GM12801 (cell line): ENCODE measurements at regions not wholly inside any gene's neighbourhood (a gene's known extent, or its start where the extent isn't known, plus 50 kb on each side); places are given as distances from the start of the nearest gene placed in this dataset.

Experiments
- CTCF ChIP-seq: IDR thresholded peaks from one replicate; pipeline ENCODE4 v1.5.1; 2011; ENCODE audit warnings: control low read depth; ENCODE audit not compliant: insufficient read length; ENCODE audit errors: extremely low read depth

GRCh38 chr13:53878861-53879260 is 850.2 kb downstream of the OLFM4 start:
- TF ChIP-seq CTCF = no peak

- no peak for TF ChIP-seq CTCF
These were observed 857.4 kb downstream of the OLFM4 start for GRCh38 chr13:53885997-53886396.

- TF ChIP-seq CTCF = no peak
These were observed 862.1 kb downstream of the OLFM4 start for GRCh38 chr13:53890696-53891095.

- TF ChIP-seq CTCF = no peak
These were observed 873.0 kb downstream of the OLFM4 start for GRCh38 chr13:53901593-53901992.

GRCh38 chr13:53907891-53908290 is 879.3 kb downstream of the OLFM4 start:
- TF ChIP-seq CTCF = no peak

- no peak for TF ChIP-seq CTCF
These were observed 892.3 kb downstream of the OLFM4 start for GRCh38 chr13:53920916-53921315.

- TF ChIP-seq CTCF = no peak
These were observed 892.9 kb downstream of the OLFM4 start for GRCh38 chr13:53921473-53921872.
